SH-SY5Y (cell line): ENCODE measurements at regions not wholly inside any gene's neighbourhood (a gene's known extent, or its start where the extent isn't known, plus 50 kb on each side); places are given as distances from the start of the nearest gene placed in this dataset.
A peak's percentile ranks its signal among the peaks of the same experiment; 100 is the strongest.

Source experiments
- GATA2 ChIP-seq: IDR thresholded peaks from 2 replicates; pipeline ENCODE4 v1.6.1; 2011; ENCODE audit warnings: mild to moderate bottlenecking, low read depth, low read length
- GATA3 ChIP-seq: IDR thresholded peaks from 2 replicates; pipeline ENCODE4 v1.6.1; 2011; ENCODE audit warnings: low read depth, mild to moderate bottlenecking, low read length, moderate library complexity

DNA sequence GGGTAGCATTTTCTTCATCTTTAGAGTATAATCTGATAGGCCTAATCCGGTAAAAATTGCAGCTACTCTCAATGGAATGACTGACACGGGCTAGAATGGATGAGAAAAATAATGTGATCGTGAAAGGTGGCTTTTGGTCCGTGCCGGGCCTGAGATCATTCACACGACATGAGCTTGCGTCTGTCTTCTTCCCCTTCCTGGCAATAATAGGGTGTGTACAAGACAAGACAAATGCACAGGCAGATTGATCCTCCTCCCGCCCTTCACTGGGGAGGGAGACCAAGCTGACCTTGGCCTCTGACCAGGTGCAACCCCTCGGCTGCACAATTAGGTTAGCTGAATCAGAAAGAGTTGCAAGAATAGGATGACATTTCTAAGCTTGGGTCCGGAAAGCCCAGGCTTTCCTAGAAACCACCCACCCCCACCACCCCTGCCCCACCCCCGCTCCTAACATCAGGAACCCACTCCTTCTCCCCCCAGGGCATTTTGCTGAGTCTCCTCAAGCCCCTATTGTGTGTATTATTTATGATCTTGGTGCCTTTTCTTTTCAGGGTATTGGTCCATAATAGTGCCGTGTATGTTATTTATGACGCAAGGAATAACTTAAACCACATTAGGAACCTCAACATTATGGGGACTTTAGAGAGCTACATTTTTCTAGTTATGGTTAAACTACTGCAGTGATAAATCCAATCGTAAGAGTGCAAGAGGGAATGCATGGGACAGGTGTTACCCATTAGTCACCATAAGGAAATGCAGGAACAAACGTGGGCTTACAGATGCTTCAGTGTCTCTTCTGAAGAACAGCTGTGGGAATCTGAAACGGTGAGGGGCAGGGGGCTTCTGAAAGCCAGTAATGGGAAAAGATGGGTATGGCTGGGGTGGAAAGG, 540.1 kb upstream of the PSMD7 start:
- TF ChIP-seq GATA3 (no peak), GATA2 (no peak)

DNA sequence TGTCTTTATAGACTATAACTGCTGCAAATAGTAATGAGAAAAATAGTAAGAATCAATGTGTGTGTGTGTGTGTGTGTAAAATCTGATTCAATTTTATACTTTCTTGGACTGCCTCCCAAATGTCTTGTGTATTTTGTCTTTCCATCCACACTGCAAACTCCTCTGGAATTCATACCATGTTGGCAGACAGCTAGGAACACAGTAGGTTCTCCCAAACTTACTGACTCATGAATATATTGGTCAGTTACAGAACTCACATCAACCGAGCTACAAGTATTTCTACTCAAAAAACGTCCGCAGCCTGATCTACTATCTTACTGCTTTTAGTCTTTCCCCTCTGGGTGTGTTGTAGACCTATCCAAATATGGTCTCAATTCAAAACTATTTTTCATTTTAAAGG, 542.7 kb upstream of the PSMD7 start:
- no peak for TF ChIP-seq GATA3
- no peak for TF ChIP-seq GATA2

DNA sequence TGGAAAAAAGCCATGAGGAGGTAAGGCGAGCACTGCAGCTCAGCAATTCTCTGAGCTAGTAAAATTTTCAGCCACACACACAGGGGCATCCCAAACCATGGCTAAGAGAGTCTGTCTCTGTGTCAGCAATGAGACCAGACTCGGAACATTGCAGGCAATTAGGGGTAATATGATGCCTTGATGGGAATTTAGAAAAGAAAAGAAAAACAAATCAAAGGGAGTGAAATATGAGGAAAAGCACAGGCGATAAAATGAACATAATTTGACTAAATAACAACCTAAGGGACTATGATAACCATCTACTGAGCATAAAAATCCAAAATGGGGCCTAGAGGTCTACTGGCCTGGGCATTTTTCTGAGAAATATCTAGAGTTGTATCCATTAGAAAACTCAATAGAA, 546.0 kb upstream of the PSMD7 start:
- TF ChIP-seq GATA3 (peak; percentile 37; the same call in 1 of the 2 replicates), GATA2 (no peak; the same call in 1 of the 2 replicates)

DNA sequence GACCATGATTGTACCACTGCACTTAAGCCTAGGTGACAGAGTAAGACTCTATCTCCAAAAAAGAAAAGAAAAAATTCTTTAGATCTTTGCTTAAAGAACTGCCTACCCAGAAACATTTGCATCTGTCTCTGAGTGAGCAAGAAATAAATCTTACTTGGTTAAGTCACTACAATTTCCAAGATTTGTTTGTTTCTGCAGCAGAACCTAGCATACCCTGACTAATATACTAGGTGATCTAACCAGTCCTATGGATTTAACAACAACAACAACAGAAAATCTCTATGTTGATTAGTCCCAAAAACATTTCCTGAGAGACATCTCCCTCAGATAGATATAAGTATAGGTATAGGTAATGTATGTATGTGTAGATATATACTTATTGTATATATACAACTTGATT, 549.3 kb upstream of the PSMD7 start:
- TF ChIP-seq GATA3: no peak
- TF ChIP-seq GATA2: no peak

DNA sequence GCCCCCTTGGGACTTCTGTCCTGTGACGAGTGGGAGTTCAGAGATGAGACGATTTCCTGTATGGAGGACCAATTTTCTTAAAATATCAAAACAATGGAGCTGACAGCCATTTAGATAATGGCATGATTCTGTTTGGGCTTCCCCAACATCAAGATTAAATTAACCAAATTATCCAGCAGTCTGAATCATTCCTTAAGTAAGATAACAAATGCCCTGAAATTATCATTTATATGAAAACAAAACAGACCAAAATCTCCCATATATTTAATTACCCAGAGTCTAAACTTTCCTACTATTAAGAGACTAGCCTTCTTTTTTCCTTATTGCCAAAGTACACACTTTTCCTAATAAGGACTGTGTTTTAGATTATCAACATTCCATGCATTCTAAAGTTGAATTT, 550.1 kb upstream of the PSMD7 start:
- TF ChIP-seq GATA3: no peak
- TF ChIP-seq GATA2: no peak

DNA sequence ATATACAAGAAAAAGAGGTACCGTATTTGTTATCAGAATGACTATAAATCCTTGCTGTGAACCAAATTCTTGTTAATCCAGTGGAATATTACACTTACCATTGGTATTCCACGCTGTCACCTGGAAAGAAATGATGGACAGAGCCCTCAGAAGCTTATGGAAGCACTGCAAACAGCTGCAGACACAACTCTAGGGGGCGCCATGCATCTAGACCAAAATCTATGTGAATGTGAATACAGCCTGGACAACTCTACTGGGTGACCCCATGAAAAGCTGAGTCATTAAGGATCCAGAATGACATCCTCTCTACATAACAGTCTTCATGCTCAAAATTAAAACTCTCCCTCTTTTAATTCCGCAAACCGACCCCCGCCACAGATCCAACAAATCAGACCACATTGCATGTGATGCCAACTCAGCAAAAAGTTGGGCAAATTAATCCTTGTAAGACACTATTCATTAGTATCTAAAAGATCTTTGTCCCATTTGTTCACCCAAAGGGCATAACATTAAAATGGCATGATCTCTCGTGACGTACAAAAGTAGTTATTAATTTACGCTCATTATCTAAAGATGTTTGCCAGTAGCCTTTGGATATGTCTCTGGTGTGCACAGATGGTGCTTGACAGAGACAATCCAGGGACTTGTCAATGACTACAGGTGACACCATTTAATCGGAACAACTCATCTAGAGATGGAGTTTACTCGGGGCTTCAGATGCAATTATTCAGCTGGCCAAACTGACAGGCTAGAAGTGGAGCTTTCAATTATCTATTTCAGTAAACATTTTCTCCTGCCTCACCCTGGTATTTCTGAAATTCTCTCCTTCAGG, 552.7 kb upstream of the PSMD7 start:
- TF ChIP-seq GATA2 (peak; percentile 74), GATA3 (peak; percentile 81)

DNA sequence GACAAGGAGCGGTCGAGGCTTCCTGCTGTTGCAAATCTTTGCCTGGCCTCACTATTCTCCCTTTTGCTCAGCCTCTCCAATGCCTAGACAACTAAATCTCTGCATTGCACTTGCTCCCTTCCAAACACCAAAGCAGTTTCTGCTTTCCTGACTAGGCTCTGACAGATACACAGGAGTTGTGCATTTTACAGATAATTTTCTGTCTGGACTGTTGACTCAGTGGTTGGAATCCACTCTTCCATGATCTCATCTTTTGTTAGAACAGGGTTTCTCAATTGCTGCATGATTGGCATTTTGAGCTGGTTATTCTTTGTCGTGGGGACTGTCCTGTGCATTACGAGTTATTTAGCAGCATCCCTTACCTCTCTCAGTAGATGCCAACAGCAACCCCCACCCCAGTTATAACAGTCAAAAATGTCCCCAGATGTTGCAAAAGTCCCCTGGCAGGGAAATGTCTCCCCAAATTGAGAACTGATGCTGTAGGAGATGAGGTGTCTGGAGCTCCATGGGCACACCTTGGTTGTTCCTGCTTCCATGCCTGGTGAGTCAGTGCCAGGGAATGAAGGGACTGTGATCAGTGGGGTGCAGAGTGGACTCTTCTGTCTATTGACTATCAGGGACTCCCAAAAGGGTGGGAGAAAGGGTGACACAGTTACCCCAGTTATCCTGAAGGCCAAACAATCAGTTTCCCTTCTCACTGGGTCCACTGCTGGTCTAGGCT, 557.4 kb upstream of the PSMD7 start:
- no peak for TF ChIP-seq GATA2
- TF ChIP-seq GATA3: no peak

DNA sequence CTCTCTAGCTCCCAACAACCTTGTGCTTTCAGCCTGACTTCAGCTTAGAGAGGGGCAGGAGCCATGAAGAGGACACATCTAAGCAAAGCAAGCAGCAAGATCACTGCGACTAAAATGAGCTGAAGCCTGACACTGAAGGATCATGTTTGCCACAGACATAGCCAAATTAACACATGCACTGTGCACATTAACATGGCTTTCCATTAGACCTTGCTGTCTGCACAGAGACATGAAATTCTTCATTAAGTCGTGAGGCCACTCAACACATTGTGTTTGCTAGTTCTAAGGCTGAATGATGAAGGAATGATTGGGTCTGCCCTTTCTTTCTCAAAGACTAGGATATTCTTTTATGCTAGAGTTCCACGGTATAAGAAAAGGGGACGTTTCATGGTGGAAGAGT, 558.3 kb upstream of the PSMD7 start:
- no peak for TF ChIP-seq GATA2
- no peak for TF ChIP-seq GATA3

DNA sequence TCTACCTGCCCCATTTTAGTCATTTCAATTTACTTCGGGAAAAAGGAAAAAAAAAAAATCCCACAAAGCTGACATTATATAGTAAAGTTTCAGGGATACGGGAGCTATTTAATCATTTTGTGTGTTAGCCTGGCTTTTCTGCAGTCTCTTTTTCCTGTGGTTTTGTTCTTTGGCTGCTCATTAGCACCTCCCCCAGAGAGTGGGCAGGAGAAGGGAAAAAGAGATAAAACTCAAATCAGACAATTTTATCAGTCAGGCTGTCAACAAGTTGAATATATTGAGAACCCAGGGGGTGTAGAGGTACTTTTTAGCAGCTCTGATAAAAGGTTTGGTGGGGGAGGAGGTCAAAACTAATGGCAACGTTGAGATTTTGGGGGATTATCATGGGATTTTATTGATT, 559.0 kb upstream of the PSMD7 start:
- TF ChIP-seq GATA3: no peak
- TF ChIP-seq GATA2: no peak

DNA sequence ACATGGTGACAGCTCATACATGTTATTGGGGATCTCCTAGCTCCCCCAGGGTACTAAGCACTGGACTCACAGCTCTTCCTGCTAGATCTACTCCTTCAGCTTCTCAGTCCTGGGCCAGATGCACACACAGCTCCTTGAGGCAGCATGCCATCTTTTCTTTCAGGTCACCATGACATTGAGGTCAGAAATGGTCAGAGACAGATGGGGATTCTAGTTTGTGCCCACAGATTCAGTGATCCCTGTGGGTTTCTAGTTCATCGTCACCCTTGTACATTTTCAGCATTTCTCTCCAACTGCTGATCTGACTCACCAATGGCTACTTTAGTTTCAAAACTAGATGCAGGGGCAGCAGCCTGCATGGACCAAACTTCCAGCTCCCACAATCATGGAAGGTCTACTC, 560.7 kb upstream of the PSMD7 start:
- no peak for TF ChIP-seq GATA2
- no peak for TF ChIP-seq GATA3

DNA sequence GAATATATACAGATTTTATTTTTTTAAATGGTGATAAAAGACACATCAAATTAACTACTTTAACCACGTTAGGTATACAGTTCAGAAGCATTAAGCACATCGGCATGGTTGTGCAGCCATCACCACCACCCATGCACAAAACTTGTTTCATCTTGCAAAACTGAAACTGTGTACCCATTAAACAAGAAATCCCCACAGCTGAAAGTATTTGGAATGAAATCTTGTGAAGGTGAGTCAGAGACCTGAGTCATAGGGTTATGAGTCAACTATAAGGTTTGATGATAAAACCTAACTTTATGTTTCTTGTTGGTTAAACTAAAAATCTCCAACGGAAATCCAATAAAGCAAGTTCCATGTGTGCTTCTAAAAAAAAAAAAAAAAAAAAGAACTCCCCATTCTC, 561.6 kb upstream of the PSMD7 start:
- TF ChIP-seq GATA3 (no peak), GATA2 (no peak)

DNA sequence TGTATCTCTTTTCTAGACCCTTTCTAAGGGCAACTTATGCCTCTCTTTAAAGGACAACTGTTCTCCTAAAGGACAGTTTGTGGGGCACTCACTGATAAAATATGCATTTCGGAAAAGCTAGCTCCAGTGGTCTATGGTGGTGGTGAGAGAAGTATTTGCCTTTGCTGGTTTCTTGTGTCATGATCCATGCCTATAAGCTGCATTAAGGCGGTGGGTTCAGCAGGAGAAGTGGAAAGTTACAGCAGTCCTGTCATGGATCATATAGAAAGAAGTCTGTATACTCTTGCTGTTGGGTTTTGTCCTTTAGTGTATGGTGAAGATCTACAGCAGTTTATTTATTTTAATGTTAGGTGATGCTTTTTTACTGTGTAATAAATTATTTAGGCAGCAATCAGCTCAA, 563.9 kb upstream of the PSMD7 start:
- no peak for TF ChIP-seq GATA3

DNA sequence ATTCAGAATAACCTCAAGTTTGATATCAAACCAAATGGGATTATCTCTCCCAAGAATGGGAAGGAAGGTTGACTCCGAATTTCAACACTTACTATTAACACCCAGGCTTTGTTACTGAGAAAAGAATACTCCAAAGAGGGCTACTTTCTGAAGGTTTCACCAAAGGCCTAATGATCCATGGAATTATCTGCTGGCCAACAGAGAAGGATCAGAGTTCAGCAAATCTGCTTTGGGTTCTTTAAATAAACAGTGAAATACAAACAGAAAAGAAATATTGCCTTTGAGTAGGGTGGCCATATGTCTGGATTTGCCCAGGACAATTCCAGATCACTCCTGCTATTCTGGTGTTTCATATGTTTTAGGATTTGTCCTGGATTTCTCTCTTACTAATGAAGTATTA, 564.5 kb upstream of the PSMD7 start:
- TF ChIP-seq GATA3 (no peak), GATA2 (no peak)

DNA sequence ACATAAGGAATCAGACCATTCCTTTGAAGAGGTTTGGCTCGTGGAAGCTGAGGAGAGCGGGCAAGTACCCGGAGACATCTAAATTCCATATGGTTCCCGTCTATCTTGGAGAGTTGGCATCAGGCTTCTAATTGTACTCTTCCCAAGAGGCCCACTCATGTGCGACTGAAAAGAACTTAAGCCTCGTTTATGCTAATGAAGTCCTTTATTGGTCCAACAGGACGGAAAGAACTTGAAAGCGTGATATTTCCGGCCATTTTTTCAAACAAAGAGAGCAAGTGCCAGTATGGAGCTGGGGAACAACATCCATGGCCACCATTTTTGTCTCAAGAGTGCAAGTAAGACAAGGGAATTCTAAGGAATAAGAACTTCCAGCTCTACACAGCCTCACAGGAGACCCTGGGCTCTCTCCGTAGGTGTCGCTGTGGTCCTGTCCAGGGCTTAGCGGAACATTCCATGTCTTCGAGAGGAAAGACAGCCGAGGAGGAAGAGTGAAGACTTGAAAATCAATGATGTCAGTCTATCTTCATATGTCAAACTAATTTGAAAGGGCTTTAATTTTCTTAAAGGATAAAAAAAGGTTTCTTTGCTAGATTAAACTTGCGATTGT, 566.0 kb upstream of the PSMD7 start:
- TF ChIP-seq GATA3: no peak
- no peak for TF ChIP-seq GATA2

DNA sequence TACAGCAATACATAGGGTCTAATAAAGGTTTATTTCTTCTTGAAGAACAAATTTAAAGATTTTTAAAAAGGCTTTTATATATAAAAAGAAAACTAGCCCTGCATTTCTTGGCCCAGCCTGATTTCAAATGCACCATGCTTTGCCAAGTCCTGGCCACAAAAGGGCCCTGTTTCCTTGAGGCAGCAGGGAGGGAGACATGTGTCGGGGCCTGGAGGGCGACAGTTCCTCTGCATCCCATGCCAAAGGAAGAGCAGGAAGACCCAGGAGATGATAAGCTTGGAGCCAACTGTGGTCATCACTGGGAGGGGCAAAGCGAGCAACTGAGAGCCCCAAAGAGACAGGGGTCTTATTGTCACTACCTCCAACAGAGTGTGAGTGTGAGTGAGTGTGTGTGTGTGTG, 571.5 kb upstream of the PSMD7 start:
- TF ChIP-seq GATA3: no peak
- TF ChIP-seq GATA2: no peak
